HG03097 (cell line): ENCODE measurements at regions not wholly inside any gene's neighbourhood (a gene's known extent, or its start where the extent isn't known, plus 50 kb on each side); places are given as distances from the start of the nearest gene placed in this dataset.
"Not testable (repeated sequence)": the region's sequence is repeated elsewhere in the genome, so short reads cannot be mapped to it uniquely, and the experiment has no call there.

Experiments used
- ATAC-seq: cut with Tn5 transposase; IDR thresholded peaks from one replicate; pipeline ENCODE4 v1.9.1; 2021; ENCODE audit not compliant: unreplicated experiment, low FRiP score

- no peak for ATAC-seq
These were observed 2691.4 kb downstream of the PCDH9 start for GRCh38 chr13:64538711-64539110.

GRCh38 chr13:64534302-64534701 is 2695.8 kb downstream of the PCDH9 start:
- ATAC-seq: no peak

GRCh38 chr13:64531400-64531799 is 2698.7 kb downstream of the PCDH9 start:
- ATAC-seq: no peak

- ATAC-seq: no peak
These were observed 2700.2 kb downstream of the PCDH9 start for GRCh38 chr13:64529874-64530485.

- ATAC-seq: no peak
These were observed 2701.3 kb downstream of the PCDH9 start for GRCh38 chr13:64528838-64529237.

GRCh38 chr13:64527561-64527960 is 2702.6 kb downstream of the PCDH9 start:
- ATAC-seq: no peak

- ATAC-seq: no peak
These were observed 2704.4 kb downstream of the PCDH9 start for GRCh38 chr13:64525687-64526086.

GRCh38 chr13:64510747-64511146 is 2719.4 kb downstream of the PCDH9 start:
- no peak for ATAC-seq

- ATAC-seq: no peak
These were observed 2723.9 kb downstream of the PCDH9 start for GRCh38 chr13:64506246-64506645.

GRCh38 chr13:64505336-64505910 is 2724.7 kb downstream of the PCDH9 start:
- no peak for ATAC-seq

- no peak for ATAC-seq
These were observed 2741.4 kb downstream of the PCDH9 start for GRCh38 chr13:64488731-64489130.

- ATAC-seq: no peak
These were observed 2747.8 kb downstream of the PCDH9 start for GRCh38 chr13:64482373-64482772.

GRCh38 chr13:64480672-64481071 is 2749.5 kb downstream of the PCDH9 start:
- no peak for ATAC-seq

- no peak for ATAC-seq
These were observed 2749.9 kb downstream of the PCDH9 start for GRCh38 chr13:64480211-64480610.

GRCh38 chr13:64477146-64477545 is 2753.0 kb downstream of the PCDH9 start:
- no peak for ATAC-seq

GRCh38 chr13:64476041-64476568 is 2754.0 kb downstream of the PCDH9 start:
- not testable (repeated sequence) for ATAC-seq

- no peak for ATAC-seq
These were observed 2758.2 kb downstream of the PCDH9 start for GRCh38 chr13:64471916-64472315.

GRCh38 chr13:64470751-64471150 is 2759.4 kb downstream of the PCDH9 start:
- ATAC-seq: no peak

GRCh38 chr13:64459778-64460177 is 2770.4 kb downstream of the PCDH9 start:
- ATAC-seq: no peak

GRCh38 chr13:64457976-64458375 is 2772.2 kb downstream of the PCDH9 start:
- no peak for ATAC-seq

- no peak for ATAC-seq
These were observed 2775.0 kb downstream of the PCDH9 start for GRCh38 chr13:64455124-64455523.

GRCh38 chr13:64453831-64454230 is 2776.3 kb downstream of the PCDH9 start:
- ATAC-seq: no peak
